GM12878 (cell line): ENCODE measurements at regions not wholly inside any gene's neighbourhood (a gene's known extent, or its start where the extent isn't known, plus 50 kb on each side); places are given as distances from the start of the nearest gene placed in this dataset.

Experiments
- ATAC-seq: fragments of 200-7000 bp; cut with Tn5 transposase; 3 replicates; pipeline ENCODE4 v1.9.1; 2020; ENCODE audit warnings: mild to moderate bottlenecking, moderate library complexity
- BruUV-seq: library from RNA; stranded (reverse); fragments of 400-500 nt; replicated peaks from 2 replicates; lab custom pipeline; 2021; lab: Mats Ljungman, UMichigan
- CTCF ChIA-PET: fragments of 300-600 bp; sonication (Branson Sonifier 250); formaldehyde crosslinking; extraction: SDS; loops from one replicate; lab custom pipeline; 2021; ENCODE audit warnings: inconsistent platforms; lab: Yijun Ruan, JAX
- POLR2A ChIA-PET: fragments of 350-600 bp; formaldehyde crosslinking; extraction: SDS; loops from one replicate; lab custom pipeline; 2021; ENCODE audit warnings: inconsistent platforms; lab: Charles Lee
- RAD21 ChIA-PET: fragments of 300-600 bp; sonication (Branson Sonifier 250); formaldehyde crosslinking; loops from one replicate; lab custom pipeline; 2023; ENCODE audit warnings: antibody characterized with exemption; ENCODE audit not compliant: unreplicated experiment; lab: Charles Lee
- SMC1A ChIA-PET: fragments of 300-600 bp; sonication (Branson Sonifier 250); formaldehyde crosslinking; loops from one replicate; lab custom pipeline; 2023; ENCODE audit not compliant: unreplicated experiment, uncharacterized antibody; lab: Charles Lee
- DNase-seq: peaks from one replicate; pipeline ENCODE4 v3.0.0-alpha.2; 2011; ENCODE audit warnings: low read depth, low spot score
- FAIRE-seq: peaks from 3 replicates; lab custom pipeline; 2011; peaks lifted over from hg19 to GRCh38; lab: Jason Lieb, UNC
- H2AFZ ChIP-seq: 2 replicates; pipeline ENCODE4 v1.6.0; 2011; ENCODE audit warnings: low read depth, low read length, control low read depth; ENCODE audit not compliant: control insufficient read depth
- H3K27ac ChIP-seq: 2 replicates; pipeline ENCODE4 v1.5.1; 2011; ENCODE audit warnings: control low read depth; ENCODE audit not compliant: control insufficient read depth, insufficient read depth
- H3K27me3 ChIP-seq, 2 experiments: replicated peaks in 1 of 2; 2 replicates each; pipeline versions ENCODE4 v1.6.0 to v1.6.1; 2011; ENCODE audit warnings: low read length in 1 of 2; ENCODE audit not compliant: control insufficient read depth in 2 of 2, insufficient read depth in 2 of 2
- H3K36me3 ChIP-seq, 2 experiments: 2 replicates each; pipeline ENCODE4 v1.5.1; 2011; ENCODE audit warnings: low read length in 1 of 2; ENCODE audit not compliant: control insufficient read depth in 2 of 2, insufficient read depth in 2 of 2
- H3K4me1 ChIP-seq: 2 replicates; pipeline ENCODE4 v1.6.1; 2011; ENCODE audit warnings: mild to moderate bottlenecking, low read length, moderate library complexity, mixed read lengths; ENCODE audit not compliant: control insufficient read depth, insufficient read depth
- H3K4me2 ChIP-seq: 2 replicates; pipeline ENCODE4 v1.6.0; 2011; ENCODE audit warnings: control low read depth; ENCODE audit not compliant: control insufficient read depth, insufficient read depth
- H3K4me3 ChIP-seq: fragments of 200-600 bp; sonication (generic); 2 replicates; pipeline ENCODE4 v1.5.1; 2016
- H3K79me2 ChIP-seq: 2 replicates; pipeline ENCODE4 v1.6.0; 2011; ENCODE audit warnings: low read length; ENCODE audit not compliant: control insufficient read depth, insufficient read depth
- H3K9ac ChIP-seq: 2 replicates; pipeline ENCODE4 v1.8.0; 2011; ENCODE audit warnings: low read length, control low read depth, mixed read lengths; ENCODE audit not compliant: control insufficient read depth, insufficient read depth
- H3K9me3 ChIP-seq: replicated peaks from 3 replicates; pipeline ENCODE4 v1.5.1; 2011; ENCODE audit warnings: mild to moderate bottlenecking, low read length; ENCODE audit not compliant: control insufficient read depth, insufficient read depth
- H4K20me1 ChIP-seq: 2 replicates; pipeline ENCODE4 v1.6.0; 2011; ENCODE audit not compliant: control insufficient read depth, insufficient read depth
- BCL3 ChIP-seq: IDR thresholded peaks from 2 replicates; pipeline ENCODE4 v1.6.1; 2011; ENCODE audit warnings: borderline replicate concordance, low read depth, mild to moderate bottlenecking, moderate library complexity, low read length; ENCODE audit not compliant: insufficient read depth, poor library complexity, severe bottlenecking
- CEBPB ChIP-seq, 2 experiments: fragments of 150-350 bp in 1 of 2; IDR thresholded peaks; 2 replicates each; pipeline ENCODE4 v1.6.1; 2012 to 2014; ENCODE audit warnings: low read depth in 2 of 2, low read length in 2 of 2, borderline replicate concordance in 1 of 2, inconsistent platforms in 1 of 2
- EGR1 ChIP-seq, 2 experiments: IDR thresholded peaks; 1 replicate in 1 of 2; 2 replicates in 1 of 2; pipeline ENCODE4 v1.6.1; 2011 to 2012; ENCODE audit warnings: low read depth in 2 of 2, low read length in 2 of 2, borderline replicate concordance in 1 of 2, mild to moderate bottlenecking in 1 of 2, moderate library complexity in 1 of 2
- ELK1 ChIP-seq: IDR thresholded peaks from 2 replicates; pipeline ENCODE4 v1.6.1; 2012; ENCODE audit warnings: low read depth, low read length, improper control_type of control experiment
- FOS ChIP-seq: IDR thresholded peaks from 3 replicates; pipeline ENCODE4 v1.6.1; 2011; ENCODE audit warnings: borderline replicate concordance; ENCODE audit not compliant: insufficient read length; ENCODE audit errors: extremely low read depth
- FOXM1 ChIP-seq: IDR thresholded peaks from 2 replicates; pipeline ENCODE4 v1.6.1; 2012; ENCODE audit warnings: low read depth, mild to moderate bottlenecking, inconsistent platforms, low read length, moderate library complexity
- MEF2B ChIP-seq: fragments of 450-650 bp; IDR thresholded peaks from 2 replicates; pipeline ENCODE4 v1.6.1; 2018; ENCODE audit warnings: mild to moderate bottlenecking, moderate library complexity; ENCODE audit not compliant: partially characterized antibody, poor library complexity, severe bottlenecking
- RELA ChIP-seq: fragments of 450-650 bp; IDR thresholded peaks from 2 replicates; pipeline ENCODE4 v1.8.0; 2014; ENCODE audit warnings: borderline replicate concordance; ENCODE audit not compliant: partially characterized antibody
- RFX5 ChIP-seq: IDR thresholded peaks from 2 replicates; pipeline ENCODE4 v1.6.1; 2011; ENCODE audit warnings: low read depth, low read length, improper control_type of control experiment
- SIX5 ChIP-seq: IDR thresholded peaks from 2 replicates; pipeline ENCODE4 v1.6.1; 2011; ENCODE audit warnings: mild to moderate bottlenecking, low read depth, low read length, moderate library complexity; ENCODE audit not compliant: severe bottlenecking
- SMAD5 ChIP-seq: IDR thresholded peaks from 2 replicates; pipeline ENCODE4 v1.6.1; 2016; ENCODE audit warnings: antibody characterized with exemption, low read depth
- SMARCA5 ChIP-seq: fragments of 450-650 bp; IDR thresholded peaks from 2 replicates; pipeline ENCODE4 v1.6.1; 2017; ENCODE audit warnings: mild to moderate bottlenecking
- SP1 ChIP-seq: IDR thresholded peaks from one replicate; pipeline ENCODE4 v1.6.1; 2011; ENCODE audit warnings: low read depth, low read length
- TARDBP ChIP-seq: IDR thresholded peaks from 2 replicates; pipeline ENCODE4 v1.6.1; 2016; ENCODE audit warnings: borderline replicate concordance
- WRNIP1 ChIP-seq: IDR thresholded peaks from 2 replicates; pipeline ENCODE4 v1.6.1; 2011; ENCODE audit warnings: low read depth, low read length, improper control_type of control experiment, borderline replicate concordance
- YY1 ChIP-seq: IDR thresholded peaks from 2 replicates; pipeline ENCODE4 v1.6.1; 2011; ENCODE audit warnings: low read depth, mild to moderate bottlenecking, low read length
- ZBTB33 ChIP-seq: fragments of 450-650 bp; IDR thresholded peaks from 2 replicates; pipeline ENCODE4 v1.6.1; 2017; ENCODE audit warnings: mild to moderate bottlenecking
- WGBS: methylation state at CpG from one replicate; pipeline ENCODE4 v1.1.6; 2016; ENCODE audit warnings: low lambda C conversion rate; ENCODE audit not compliant: insufficient replicate concordance, insufficient coverage; ENCODE audit errors: missing lambda C conversion rate; 5-methylcytosine and 5-hydroxymethylcytosine counted together
- in situ Hi-C: fragments of 300-500 bp; cut with MboI; formaldehyde crosslinking; loops from 9 replicates; pipeline ENCODE4 v1.14.3; 2018; ENCODE audit warnings: mixed read lengths
- intact Hi-C: fragments of 100-400 bp; cut with micrococcal nuclease; formaldehyde crosslinking; loops from one replicate; pipeline ENCODE4 v1.14.2; 2022; ENCODE audit not compliant: unreplicated experiment

- TF ChIP-seq BCL3 (no peak), SP1 (no peak), MEF2B (no peak), TARDBP (no peak), SMAD5 (no peak)
Observed at GRCh38 chr12:25708661-25709060, 155.6 kb upstream of the LMNTD1 start (continued).

- no peaks in the 10 kb centered on the region for H3K27me3 ChIP-seq
- intact Hi-C loops (loop anchor here (10.0 kb wide), 1 partner anchor 485 kb away; no protein-coding TSS in a partner anchor), in situ Hi-C loops (no loop called here)
- no peak overlapping the region for H3K4me3 ChIP-seq
- no peaks in the 10 kb centered on the region for H3K79me2 ChIP-seq
- CTCF ChIA-PET, result no interaction called here
- RAD21 ChIA-PET, result no interaction called here
- H3K9ac ChIP-seq, result no peak overlapping the region
- BruUV-seq, result no TSS peak
- no peaks in the 10 kb centered on the region for H4K20me1 ChIP-seq
- POLR2A ChIA-PET, result no interaction called here
- FAIRE-seq, result no peak
- H3K4me1 ChIP-seq, result peaks cover 24% of the 10 kb centered on the region
- no peak for DNase-seq
- H3K9me3 ChIP-seq, result peaks cover 13% of the 10 kb centered on the region
- no peak overlapping the region for H3K27ac ChIP-seq
- H3K4me2 ChIP-seq, result no peak overlapping the region
- SMC1A ChIA-PET, result no interaction called here
- no peak overlapping the region for H2AFZ ChIP-seq
- H3K36me3 ChIP-seq, result no peaks in the 10 kb centered on the region
- no peak for ATAC-seq
- WGBS, result 94% methylated on average over 2 of the region's 2 CpGs
- no peak for TF ChIP-seq FOS
- no peak for TF ChIP-seq YY1
- no peak for TF ChIP-seq BCL3
- TF ChIP-seq RELA, result no peak
- TF ChIP-seq EGR1 (IDR thresholded peaks at IDR 0.05; ENCODE audit: borderline replicate concordance in 1 of 2, low read depth in 2 of 2, low read length in 2 of 2), result no peak
- TF ChIP-seq ZBTB33, result no peak
- TF ChIP-seq WRNIP1, result no peak
- TF ChIP-seq SIX5, result no peak
- no peak for TF ChIP-seq RFX5
- TF ChIP-seq ELK1, result no peak
- no peak for TF ChIP-seq CEBPB (IDR thresholded peaks at IDR 0.05; ENCODE audit: borderline replicate concordance in 1 of 2, low read depth in 2 of 2, low read length in 2 of 2)
- TF ChIP-seq SMARCA5, result no peak
- no peak for TF ChIP-seq FOXM1
Observed at GRCh38 chr12:25710128-25710527, 157.0 kb upstream of the LMNTD1 start.
